GM18868 (cell line): ENCODE measurements at regions not wholly inside any gene's neighbourhood (a gene's known extent, or its start where the extent isn't known, plus 50 kb on each side); places are given as distances from the start of the nearest gene placed in this dataset.

ENCODE experiments used
- ATAC-seq: cut with Tn5 transposase; IDR thresholded peaks from one replicate; pipeline ENCODE4 v1.9.1; 2021; ENCODE audit warnings: mild to moderate bottlenecking, moderate library complexity; ENCODE audit not compliant: unreplicated experiment

- ATAC-seq, result no peak
These were observed 81.4 kb upstream of the WWC1 start for GRCh38 chr5:168209997-168210396.

GRCh38 chr5:168211245-168211644, 80.2 kb upstream of the WWC1 start:
- ATAC-seq, result no peak

GRCh38 chr5:168211936-168212335, 79.5 kb upstream of the WWC1 start:
- ATAC-seq, result no peak

GRCh38 chr5:168214071-168214470, 77.4 kb upstream of the WWC1 start:
- no peak for ATAC-seq

GRCh38 chr5:168214886-168215285, 76.6 kb upstream of the WWC1 start:
- ATAC-seq, result no peak

GRCh38 chr5:168215646-168216045, 75.8 kb upstream of the WWC1 start:
- no peak for ATAC-seq

GRCh38 chr5:168216989-168217388, 74.5 kb upstream of the WWC1 start:
- ATAC-seq, result no peak

GRCh38 chr5:168217497-168217896, 73.9 kb upstream of the WWC1 start:
- ATAC-seq, result no peak

GRCh38 chr5:168218746-168219145, 72.7 kb upstream of the WWC1 start:
- ATAC-seq, result no peak

GRCh38 chr5:168219515-168220410, 71.7 kb upstream of the WWC1 start:
- peak; percentile 89 for ATAC-seq

- no peak for ATAC-seq
These were observed 67.4 kb upstream of the WWC1 start for GRCh38 chr5:168224085-168224484.

GRCh38 chr5:168226012-168226411, 65.4 kb upstream of the WWC1 start:
- no peak for ATAC-seq

GRCh38 chr5:168227001-168227400, 64.4 kb upstream of the WWC1 start:
- no peak for ATAC-seq

- ATAC-seq, result peak; percentile 99
These were observed 63.4 kb upstream of the WWC1 start for GRCh38 chr5:168227973-168228615.

- ATAC-seq, result no peak
These were observed 62.8 kb upstream of the WWC1 start for GRCh38 chr5:168228668-168229067.

GRCh38 chr5:168234133-168234532, 57.3 kb upstream of the WWC1 start:
- no peak for ATAC-seq

- ATAC-seq, result no peak
These were observed 53.0 kb upstream of the WWC1 start for GRCh38 chr5:168238463-168238862.

GRCh38 chr5:168239325-168239724, 52.1 kb upstream of the WWC1 start:
- no peak for ATAC-seq
